ENCODE measurements at regions not wholly inside any gene's neighbourhood (a gene's known extent, or its start where the extent isn't known, plus 50 kb on each side); places are given as distances from the start of the nearest gene placed in this dataset.
"Not testable (repeated sequence)": the region's sequence is repeated elsewhere in the genome, so short reads cannot be mapped to it uniquely, and the experiment has no call there.

GRCh38 chr14:105952222-105952621 lies 425.8 kb downstream of the TMEM121 start:
- ChIA-PET CTCF (no interaction called here), POLR2A (no interaction called here)
- Histone ChIP-seq H3K4me3 (ENCODE audit: control extremely low read depth in 1 of 5, extremely low read depth in 1 of 5, insufficient read depth in 1 of 5, low read depth in 2 of 5, low read length in 4 of 5) (no peak overlapping the region), H3K27me3 (replicated peaks in 1 of 4; ENCODE audit: control extremely low read depth in 1 of 4, control insufficient read depth in 3 of 4, insufficient read depth in 4 of 4, low read length in 3 of 4) (no peaks in the 10 kb centered on the region), H3K79me2 (ENCODE audit: control insufficient read depth, insufficient read depth, low read length) (no peaks in the 10 kb centered on the region), H3K9me3 (ENCODE audit: control extremely low read depth in 1 of 3, control insufficient read depth in 2 of 3, insufficient read depth in 1 of 3, low read length in 2 of 3) (no peaks in the 10 kb centered on the region), H3K27ac (ENCODE audit: low read length in 2 of 2) (no peak overlapping the region), H4K20me1 (ENCODE audit: control insufficient read depth, insufficient read depth, low read length, poor library complexity, severe bottlenecking) (no peaks in the 10 kb centered on the region), H3K4me2 (replicated peaks; ENCODE audit: low read depth, low read length, poor library complexity, severe bottlenecking) (no peak overlapping the region), H3K9ac (ENCODE audit: low read length) (no peak overlapping the region), H2AFZ (ENCODE audit: insufficient read depth, low read depth, low read length, poor library complexity, severe bottlenecking) (no peak overlapping the region), H3K4me1 (ENCODE audit: control insufficient read depth in 2 of 2, insufficient read depth in 2 of 2, low read length in 2 of 2) (peaks cover 9 to 18% of the 10 kb centered on the region in 2 donors), H3K36me3 (replicated peaks in 1 of 2; ENCODE audit: control extremely low read depth in 1 of 2, control insufficient read depth in 1 of 2, extremely low read depth in 1 of 2, insufficient read depth in 2 of 2, low read length in 1 of 2) (no peaks in the 10 kb centered on the region)
- Mint-ChIP-seq H3K9me3 (ENCODE audit: insufficient read depth) (no peaks in the 10 kb centered on the region), H3K4me1 (peaks cover 31% of the 10 kb centered on the region), H3K27ac (no peak overlapping the region), H3K27me3 (no peaks in the 10 kb centered on the region), H3K4me3 (no peak overlapping the region)
- DNase-seq (no peak), ATAC-seq (ENCODE audit: low read depth) (no peak)
- intact Hi-C loops (cut with micrococcal nuclease): no loop called here
- WGBS (ENCODE audit: insufficient coverage): no CpG with 5 or more reads among the region's 5 CpGs
- TF ChIP-seq CTCF (IDR thresholded peaks at IDR 0.05) (no peak), EZH2 (IDR thresholded peaks at IDR 0.05; ENCODE audit: borderline replicate concordance, insufficient read depth, low read depth, low read length, poor library complexity, severe bottlenecking) (no peak)

DNA sequence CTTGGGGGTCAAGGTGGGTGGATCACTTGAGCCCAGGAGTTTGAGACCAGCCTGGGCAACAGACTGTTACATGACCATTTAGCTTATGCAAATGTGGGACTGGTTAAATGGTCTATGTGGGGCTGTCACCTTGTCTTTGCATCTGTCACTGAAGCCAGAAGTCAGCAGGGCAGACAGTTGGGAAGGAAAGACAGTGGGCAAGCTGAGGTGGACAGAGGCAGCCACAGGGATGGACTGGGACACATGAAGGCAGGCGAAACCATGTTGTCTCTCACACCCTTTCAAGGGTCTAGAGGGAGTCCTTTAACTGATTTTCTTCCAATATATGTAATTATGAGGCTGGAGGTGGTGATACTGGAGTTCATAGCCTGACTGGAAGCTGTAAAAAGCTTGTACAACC lies 426.4 kb downstream of the TMEM121 start:
- Histone ChIP-seq H3K9me3 (ENCODE audit: control extremely low read depth in 1 of 3, control insufficient read depth in 2 of 3, insufficient read depth in 1 of 3, low read length in 2 of 3) (no peaks in the 10 kb centered on the region), H3K27me3 (replicated peaks in 1 of 4; ENCODE audit: control extremely low read depth in 1 of 4, control insufficient read depth in 3 of 4, insufficient read depth in 4 of 4, low read length in 3 of 4) (no peaks in the 10 kb centered on the region), H3K4me2 (replicated peaks; ENCODE audit: low read depth, low read length, poor library complexity, severe bottlenecking) (no peak overlapping the region), H2AFZ (ENCODE audit: insufficient read depth, low read depth, low read length, poor library complexity, severe bottlenecking) (no peak overlapping the region), H3K4me1 (ENCODE audit: control insufficient read depth in 2 of 2, insufficient read depth in 2 of 2, low read length in 2 of 2) (peaks cover 9 to 18% of the 10 kb centered on the region in 2 donors), H3K79me2 (ENCODE audit: control insufficient read depth, insufficient read depth, low read length) (no peaks in the 10 kb centered on the region), H3K9ac (ENCODE audit: low read length) (no peak overlapping the region), H3K4me3 (ENCODE audit: control extremely low read depth in 1 of 5, extremely low read depth in 1 of 5, insufficient read depth in 1 of 5, low read depth in 2 of 5, low read length in 4 of 5) (no peak overlapping the region), H4K20me1 (ENCODE audit: control insufficient read depth, insufficient read depth, low read length, poor library complexity, severe bottlenecking) (no peaks in the 10 kb centered on the region), H3K27ac (ENCODE audit: low read length in 2 of 2) (no peak overlapping the region), H3K36me3 (replicated peaks in 1 of 2; ENCODE audit: control extremely low read depth in 1 of 2, control insufficient read depth in 1 of 2, extremely low read depth in 1 of 2, insufficient read depth in 2 of 2, low read length in 1 of 2) (no peaks in the 10 kb centered on the region)
- no CpG with 5 or more reads among the region's 1 CpG for WGBS (ENCODE audit: insufficient coverage)
- TF ChIP-seq EZH2 (IDR thresholded peaks at IDR 0.05; ENCODE audit: borderline replicate concordance, insufficient read depth, low read depth, low read length, poor library complexity, severe bottlenecking): no peak
- TF ChIP-seq CTCF (IDR thresholded peaks at IDR 0.05): no peak
- H3K4me3 Mint-ChIP-seq: no peak overlapping the region
- H3K27me3 Mint-ChIP-seq: no peaks in the 10 kb centered on the region
- POLR2A ChIA-PET: no interaction called here
- intact Hi-C loops (cut with micrococcal nuclease): no loop called here
- peaks cover 31% of the 10 kb centered on the region for H3K4me1 Mint-ChIP-seq
- CTCF ChIA-PET: no interaction called here
- no peaks in the 10 kb centered on the region for H3K9me3 Mint-ChIP-seq (ENCODE audit: insufficient read depth)
- no peak overlapping the region for H3K27ac Mint-ChIP-seq
- ATAC-seq (ENCODE audit: low read depth): no peak
- DNase-seq: no peak

DNA sequence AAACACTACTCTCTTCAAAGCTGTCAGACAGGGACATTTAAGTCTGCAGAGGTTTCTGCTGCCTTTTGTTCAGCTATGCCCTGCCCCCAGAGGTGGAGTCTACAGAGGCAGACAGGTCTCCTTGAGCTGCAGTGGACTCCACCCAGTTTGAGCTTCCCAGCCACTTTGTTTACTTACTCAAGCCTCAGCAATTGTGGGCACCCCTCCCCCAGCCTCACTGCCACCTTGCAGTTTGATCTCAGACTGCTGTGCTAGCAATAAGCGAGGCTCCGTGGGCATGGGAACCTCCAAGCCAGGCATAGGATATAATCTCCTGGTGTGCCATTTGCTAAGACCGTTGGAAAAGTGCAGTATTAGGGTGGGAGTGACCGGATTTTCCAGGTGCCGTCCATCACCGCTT lies 435.2 kb downstream of the TMEM121 start:
- DNase-seq; ATAC-seq (ENCODE audit: low read depth); H3K9me3 ChIP-seq (ENCODE audit: control extremely low read depth in 1 of 3, control insufficient read depth in 2 of 3, insufficient read depth in 1 of 3, low read length in 2 of 3); POLR2A ChIA-PET; H3K9me3 Mint-ChIP-seq (ENCODE audit: insufficient read depth); H3K4me1 ChIP-seq (ENCODE audit: control insufficient read depth in 2 of 2, insufficient read depth in 2 of 2, low read length in 2 of 2); H3K4me3 ChIP-seq (ENCODE audit: control extremely low read depth in 1 of 5, extremely low read depth in 1 of 5, insufficient read depth in 1 of 5, low read depth in 2 of 5, low read length in 4 of 5); H3K36me3 ChIP-seq (replicated peaks in 1 of 2; ENCODE audit: control extremely low read depth in 1 of 2, control insufficient read depth in 1 of 2, extremely low read depth in 1 of 2, insufficient read depth in 2 of 2, low read length in 1 of 2); H3K27ac Mint-ChIP-seq; H3K4me2 ChIP-seq (replicated peaks; ENCODE audit: low read depth, low read length, poor library complexity, severe bottlenecking); H3K27me3 Mint-ChIP-seq; H3K27me3 ChIP-seq (replicated peaks in 1 of 4; ENCODE audit: control extremely low read depth in 1 of 4, control insufficient read depth in 3 of 4, insufficient read depth in 4 of 4, low read length in 3 of 4); H3K9ac ChIP-seq (ENCODE audit: low read length); H4K20me1 ChIP-seq (ENCODE audit: control insufficient read depth, insufficient read depth, low read length, poor library complexity, severe bottlenecking); H3K27ac ChIP-seq (ENCODE audit: low read length in 2 of 2); H3K79me2 ChIP-seq (ENCODE audit: control insufficient read depth, insufficient read depth, low read length); H3K4me3 Mint-ChIP-seq; H2AFZ ChIP-seq (ENCODE audit: insufficient read depth, low read depth, low read length, poor library complexity, severe bottlenecking); intact Hi-C loops (cut with micrococcal nuclease): not testable (repeated sequence)
- WGBS (ENCODE audit: insufficient coverage): 100% methylated on average over 2 of the region's 6 CpGs
- CTCF ChIA-PET: interaction anchor here (1.1 kb wide), 1 partner anchor 15 kb away, joined by 3 read pairs; no protein-coding TSS in a partner anchor
- H3K4me1 Mint-ChIP-seq: peaks cover 10% of the 10 kb centered on the region
